ENCODE measurements at regions not wholly inside any gene's neighbourhood (a gene's known extent, or its start where the extent isn't known, plus 50 kb on each side); places are given as distances from the start of the nearest gene placed in this dataset.

DNA sequence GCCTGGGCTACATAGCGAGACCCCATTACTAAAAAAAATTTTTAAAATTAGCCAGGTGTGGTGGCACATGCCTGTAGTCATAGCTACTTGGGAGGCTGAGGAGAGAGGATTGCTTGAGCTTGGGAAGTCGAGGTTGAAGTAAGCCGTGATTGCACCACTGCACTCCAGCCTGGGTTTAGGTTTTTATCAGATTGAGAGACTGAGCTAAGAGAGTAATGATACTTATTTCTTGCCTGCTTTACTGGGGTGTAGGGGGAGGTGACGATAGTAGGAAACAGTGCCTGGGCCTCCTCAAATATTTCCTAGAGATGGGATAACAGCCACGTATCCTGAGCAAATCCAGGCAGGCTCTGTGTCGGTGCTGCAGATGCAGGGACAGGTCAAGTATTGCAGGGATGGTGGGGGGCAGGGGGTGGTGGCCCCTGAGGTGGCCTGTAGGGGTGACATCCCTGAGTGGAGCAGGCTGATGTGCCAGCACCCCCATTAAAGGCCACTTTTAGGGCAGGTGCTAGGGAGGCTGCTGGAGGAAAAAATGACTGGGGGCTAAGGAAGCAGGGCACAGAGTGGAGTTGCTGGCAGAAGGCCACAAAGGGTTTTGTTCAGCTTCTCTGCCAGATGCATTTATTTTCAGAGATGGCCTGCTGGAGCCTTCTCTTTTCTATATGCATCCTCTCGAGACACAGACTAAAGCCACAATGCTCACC, 130.5 kb downstream of the RHOU start:
- TF ChIP-seq POLR2AphosphoS5 (IDR thresholded peaks at IDR 0.05; ENCODE audit: low read depth, low read length) (no peak), TCF7L2 (IDR thresholded peaks at IDR 0.05; ENCODE audit: low read depth, low read length) (no peak)

Data from Panc1 (cell line).